Body of pancreas (tissue), 4 donors: ENCODE measurements at regions not wholly inside any gene's neighbourhood (a gene's known extent, or its start where the extent isn't known, plus 50 kb on each side); places are given as distances from the start of the nearest gene placed in this dataset.

ENCODE experiments used
- ATAC-seq: fragments of 150-250 bp; one replicate; pipeline ENCODE4 v1.9.1; 2016
- DNase-seq, 4 donors: peaks; one replicate each; pipeline ENCODE4 v3.0.0-alpha.2; 2019
- H3K27ac ChIP-seq, 4 donors: fragments of 200-600 bp; sonication (generic); 1 replicate in 3 of 4; 2 replicates in 1 of 4; pipeline versions ENCODE4 v1.5.1 to v1.6.1; 2016 to 2019; ENCODE audit warnings: mild to moderate bottlenecking in 1 of 4, mixed read lengths in 1 of 4, moderate library complexity in 1 of 4
- H3K27me3 ChIP-seq, 2 donors: fragments of 200-600 bp; sonication (generic); one replicate each; pipeline ENCODE4 v1.6.0; 2016; ENCODE audit warnings: mild to moderate bottlenecking in 1 of 2
- H3K36me3 ChIP-seq, 2 donors: fragments of 200-600 bp; sonication (generic); replicated peaks in 1 of 2; 2 replicates each; pipeline ENCODE4 v1.5.1; 2016; ENCODE audit warnings: low read depth in 2 of 2; ENCODE audit not compliant: insufficient read depth in 1 of 2
- H3K4me1 ChIP-seq: fragments of 200-600 bp; sonication (generic); one replicate; pipeline ENCODE4 v1.6.0; 2016
- H3K4me3 ChIP-seq, 2 donors: fragments of 200-600 bp; sonication (generic); 1 replicate in 1 of 2; 2 replicates in 1 of 2; pipeline ENCODE4 v1.5.1; 2016 to 2019
- H3K9me3 ChIP-seq, 3 donors: fragments of 200-600 bp; sonication (generic); 1 replicate in 2 of 3; 2 replicates in 1 of 3; pipeline ENCODE4 v1.5.1; 2016
- POLR2A ChIP-seq, 3 donors: fragments of 450-650 bp; IDR thresholded peaks; one replicate each; pipeline ENCODE4 v1.6.1; 2016; ENCODE audit warnings: antibody characterized with exemption in 3 of 3, mild to moderate bottlenecking in 2 of 3
- WGBS, 2 donors: methylation state at CpG; one replicate each; pipeline ENCODE4 v1.1.5; 2017; 5-methylcytosine and 5-hydroxymethylcytosine counted together
- intact Hi-C: fragments of 100-400 bp; cut with DNase I; formaldehyde crosslinking; loops from one replicate; pipeline ENCODE4 v1.15.1; 2023
- TF ChIP-seq, protein P1 (sequence below), 7 experiments: fragments of 450-650 bp in 4 of 7; fragments of 200-600 bp in 3 of 7; sonication (generic) in 3 of 7; IDR thresholded peaks; one replicate each; pipeline ENCODE4 v1.5.1; 2016 to 2019; ENCODE audit warnings: antibody characterized with exemption in 7 of 7

DNA sequence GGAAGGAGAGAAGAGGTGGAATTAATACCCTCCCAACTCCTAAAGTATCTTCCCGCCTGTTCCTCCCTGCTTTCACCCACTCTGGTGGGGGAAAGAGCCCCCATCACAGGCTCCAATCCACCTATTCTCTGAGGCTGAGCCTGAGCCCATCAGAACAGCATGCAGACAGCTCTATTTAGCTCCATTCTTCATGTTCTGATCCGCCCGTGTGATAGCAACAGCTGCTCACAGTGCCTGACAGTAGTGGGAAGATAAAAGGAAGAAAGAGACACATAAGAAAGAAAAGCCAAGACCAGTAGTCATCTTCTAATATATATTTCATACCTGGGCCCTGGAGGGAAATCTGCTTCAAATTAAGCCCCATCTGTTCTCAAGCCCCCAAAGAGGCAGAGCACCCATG is 80.3 kb upstream of the AKIP1 start:
- H3K27ac ChIP-seq: no peak overlapping the region
- no peak for ATAC-seq
- no peaks in the 10 kb centered on the region for H3K9me3 ChIP-seq
- WGBS, 2 donors: 77 to 83% methylated on average over 3 of the region's 3 CpGs
- no peaks in the 10 kb centered on the region for H3K36me3 ChIP-seq
- H3K27me3 ChIP-seq: no peaks in the 10 kb centered on the region
- TF ChIP-seq POLR2A (IDR thresholded peaks at IDR 0.05): no peak
- TF ChIP-seq, protein P1, sequence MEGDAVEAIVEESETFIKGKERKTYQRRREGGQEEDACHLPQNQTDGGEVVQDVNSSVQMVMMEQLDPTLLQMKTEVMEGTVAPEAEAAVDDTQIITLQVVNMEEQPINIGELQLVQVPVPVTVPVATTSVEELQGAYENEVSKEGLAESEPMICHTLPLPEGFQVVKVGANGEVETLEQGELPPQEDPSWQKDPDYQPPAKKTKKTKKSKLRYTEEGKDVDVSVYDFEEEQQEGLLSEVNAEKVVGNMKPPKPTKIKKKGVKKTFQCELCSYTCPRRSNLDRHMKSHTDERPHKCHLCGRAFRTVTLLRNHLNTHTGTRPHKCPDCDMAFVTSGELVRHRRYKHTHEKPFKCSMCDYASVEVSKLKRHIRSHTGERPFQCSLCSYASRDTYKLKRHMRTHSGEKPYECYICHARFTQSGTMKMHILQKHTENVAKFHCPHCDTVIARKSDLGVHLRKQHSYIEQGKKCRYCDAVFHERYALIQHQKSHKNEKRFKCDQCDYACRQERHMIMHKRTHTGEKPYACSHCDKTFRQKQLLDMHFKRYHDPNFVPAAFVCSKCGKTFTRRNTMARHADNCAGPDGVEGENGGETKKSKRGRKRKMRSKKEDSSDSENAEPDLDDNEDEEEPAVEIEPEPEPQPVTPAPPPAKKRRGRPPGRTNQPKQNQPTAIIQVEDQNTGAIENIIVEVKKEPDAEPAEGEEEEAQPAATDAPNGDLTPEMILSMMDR (IDR thresholded peaks at IDR 0.05): no peak
- intact Hi-C loops: no loop called here
- no peak overlapping the region for H3K4me3 ChIP-seq
- DNase-seq: no peak
- H3K4me1 ChIP-seq: no peaks in the 10 kb centered on the region

GRCh38 chr11:8831861-8832260 is 79.1 kb upstream of the AKIP1 start:
- Histone ChIP-seq H3K27ac (no peak overlapping the region), H3K36me3 (no peaks in the 10 kb centered on the region), H3K4me3 (no peak overlapping the region), H3K27me3 (no peaks in the 10 kb centered on the region), H3K4me1 (no peaks in the 10 kb centered on the region), H3K9me3 (no peaks in the 10 kb centered on the region)
- 71 to 73% methylated on average over 9 of the region's 9 CpGs for WGBS, 2 donors
- TF ChIP-seq, protein P1 (IDR thresholded peaks at IDR 0.05): no peak
- no peak for TF ChIP-seq POLR2A (IDR thresholded peaks at IDR 0.05)
- no peak for DNase-seq
- ATAC-seq: no peak
- intact Hi-C loops: no loop called here

GRCh38 chr11:8832571-8833260 is 78.3 kb upstream of the AKIP1 start:
- intact Hi-C loops: no loop called here
- Histone ChIP-seq H3K4me1 (no peaks in the 10 kb centered on the region), H3K4me3 (no peak overlapping the region), H3K27me3 (no peaks in the 10 kb centered on the region), H3K36me3 (no peaks in the 10 kb centered on the region), H3K9me3 (no peaks in the 10 kb centered on the region), H3K27ac (no peak overlapping the region)
- WGBS, 2 donors: 67 to 83% methylated on average over 9 of the region's 9 CpGs
- ATAC-seq (peak; percentile 12), DNase-seq (no peak)
- TF ChIP-seq, protein P1 (IDR thresholded peaks at IDR 0.05): no peak
- no peak for TF ChIP-seq POLR2A (IDR thresholded peaks at IDR 0.05)

DNA sequence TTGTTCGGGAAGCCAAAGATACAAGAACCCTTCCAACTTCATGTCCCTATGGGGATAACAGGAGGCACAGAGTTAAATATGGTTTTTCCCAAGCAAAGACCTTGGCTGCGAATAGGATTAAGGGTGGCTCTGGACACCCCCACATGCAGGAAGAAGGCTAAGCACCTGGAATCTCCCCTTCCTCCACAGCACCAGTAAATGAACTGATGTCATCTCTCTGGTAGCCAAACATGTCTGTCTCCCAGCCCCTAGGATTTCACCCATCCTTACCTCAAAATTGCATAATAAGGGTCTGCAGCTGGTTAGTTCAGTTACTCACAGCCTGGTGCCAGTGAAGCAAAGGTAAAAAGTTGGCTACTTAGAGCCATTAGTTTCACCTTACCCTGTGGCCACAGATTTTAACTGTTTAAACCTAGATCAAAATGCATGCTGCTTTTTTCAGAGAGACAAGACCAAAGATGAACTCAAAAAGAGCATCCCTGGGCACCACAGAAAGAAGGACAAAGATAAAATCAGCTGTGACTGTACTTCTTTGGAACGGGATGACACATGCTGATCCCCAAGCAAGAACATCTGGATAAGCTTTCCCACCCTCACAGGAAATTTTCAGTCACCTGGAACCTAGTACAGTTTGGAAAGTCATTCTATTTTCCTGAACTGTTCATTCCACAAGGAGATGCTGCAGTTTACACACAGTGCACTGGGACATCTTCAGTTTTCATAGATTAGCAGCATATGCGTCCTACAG is 77.2 kb upstream of the AKIP1 start:
- Histone ChIP-seq H3K27ac (no peak overlapping the region), H3K4me3 (no peak overlapping the region), H3K4me1 (peaks cover 6% of the 10 kb centered on the region), H3K27me3 (no peaks in the 10 kb centered on the region), H3K36me3 (no peaks in the 10 kb centered on the region), H3K9me3 (no peaks in the 10 kb centered on the region)
- DNase-seq: no peak
- no peak for TF ChIP-seq POLR2A (IDR thresholded peaks at IDR 0.05)
- TF ChIP-seq, protein P1 (IDR thresholded peaks at IDR 0.05): no peak
- intact Hi-C loops: no loop called here
- no peak for ATAC-seq
- 65 to 75% methylated on average over 4 of the region's 4 CpGs for whole genome bisulfite sequencing, 2 donors
